Cardiac septum (tissue), 1 donor: ENCODE measurements at regions not wholly inside any gene's neighbourhood (a gene's known extent, or its start where the extent isn't known, plus 50 kb on each side); places are given as distances from the start of the nearest gene placed in this dataset.
"Not testable (repeated sequence)": the region's sequence is repeated elsewhere in the genome, so short reads cannot be mapped to it uniquely, and the experiment has no call there.

Source experiments
- DNase-seq: peaks from one replicate; pipeline ENCODE4 v3.0.0-alpha.2; 2020; ENCODE audit warnings: low spot score
- intact Hi-C: fragments of 100-400 bp; cut with DNase I; formaldehyde crosslinking; loops from one replicate; pipeline ENCODE4 v1.14.0; 2022
- donor health status: DM: no; HTN: no; CAD: no.

DNA sequence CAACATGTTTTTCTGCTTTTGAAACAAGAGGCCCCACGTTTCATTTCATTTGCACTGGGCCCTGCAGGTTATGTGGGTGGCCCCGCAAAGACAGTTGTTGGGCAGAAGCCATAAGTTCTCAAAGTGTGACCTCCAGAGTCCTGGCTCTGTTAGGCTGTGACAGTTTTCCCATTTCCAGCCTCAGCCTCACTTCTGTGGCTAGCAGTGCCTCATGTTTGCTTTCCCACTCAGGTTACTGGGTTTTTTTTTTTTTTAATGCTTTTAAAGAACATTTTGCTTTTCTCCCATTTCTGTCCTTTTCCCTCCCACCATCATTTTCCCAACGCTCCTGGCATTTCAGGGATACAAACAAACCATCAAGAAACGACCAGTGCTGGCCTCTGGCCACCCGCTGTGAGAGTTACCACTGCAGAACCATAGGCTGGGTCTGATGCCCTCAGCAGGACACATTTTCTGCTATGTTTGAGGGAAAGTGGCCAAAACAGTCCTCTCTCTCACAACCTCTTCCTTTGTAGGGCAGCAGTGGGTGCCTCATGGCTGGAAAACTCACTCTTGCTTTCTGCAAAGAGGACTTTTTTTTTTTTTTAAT lies 159.0 kb upstream of the MPHOSPH6 start:
- intact Hi-C loops = no loop called here
- no peak for DNase-seq

DNA sequence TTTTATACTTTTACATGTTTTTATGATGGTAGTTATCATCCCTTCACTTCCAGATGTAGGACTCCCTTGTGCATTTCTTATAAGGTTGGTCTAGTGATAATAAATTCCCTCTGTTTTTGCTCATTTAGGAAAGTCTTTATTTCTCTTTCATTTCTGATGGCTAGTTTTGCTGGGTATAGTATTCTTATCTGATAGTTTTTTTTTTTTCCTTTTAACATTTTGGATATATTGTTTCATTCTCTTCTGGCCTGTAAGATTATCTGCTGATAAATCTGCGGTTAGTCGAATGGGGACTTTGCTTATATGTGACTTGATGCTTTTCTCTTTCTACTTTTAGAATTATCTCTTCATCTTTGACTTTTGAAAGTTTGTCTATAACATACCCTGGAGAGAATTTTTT lies 153.1 kb upstream of the MPHOSPH6 start:
- intact Hi-C loops = no loop called here
- no peak for DNase-seq

DNA sequence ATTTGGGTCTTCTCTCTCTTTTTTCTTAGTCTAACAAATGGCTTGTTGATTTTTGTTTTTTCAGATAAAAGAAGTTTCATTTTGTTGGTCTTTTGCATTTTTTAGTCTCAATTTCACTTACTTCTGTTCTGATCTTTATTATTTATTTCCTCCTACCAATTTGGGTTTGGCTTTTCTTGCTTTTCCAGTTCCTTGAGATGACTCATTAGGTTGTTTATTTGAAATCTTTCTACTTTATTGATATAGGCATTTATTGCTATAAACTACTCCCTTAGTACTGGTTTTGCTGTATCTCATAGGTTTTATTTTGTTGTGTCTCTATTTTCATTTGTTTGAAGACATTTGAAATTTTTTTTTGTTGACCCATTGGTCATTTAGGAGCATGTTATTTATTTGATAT lies 152.2 kb upstream of the MPHOSPH6 start:
- intact Hi-C loops = no loop called here
- no peak for DNase-seq

- no peak for DNase-seq
- intact Hi-C loops = no loop called here
Measured at GRCh38 chr16:82319038-82319437, 149.0 kb upstream of the MPHOSPH6 start.

DNA sequence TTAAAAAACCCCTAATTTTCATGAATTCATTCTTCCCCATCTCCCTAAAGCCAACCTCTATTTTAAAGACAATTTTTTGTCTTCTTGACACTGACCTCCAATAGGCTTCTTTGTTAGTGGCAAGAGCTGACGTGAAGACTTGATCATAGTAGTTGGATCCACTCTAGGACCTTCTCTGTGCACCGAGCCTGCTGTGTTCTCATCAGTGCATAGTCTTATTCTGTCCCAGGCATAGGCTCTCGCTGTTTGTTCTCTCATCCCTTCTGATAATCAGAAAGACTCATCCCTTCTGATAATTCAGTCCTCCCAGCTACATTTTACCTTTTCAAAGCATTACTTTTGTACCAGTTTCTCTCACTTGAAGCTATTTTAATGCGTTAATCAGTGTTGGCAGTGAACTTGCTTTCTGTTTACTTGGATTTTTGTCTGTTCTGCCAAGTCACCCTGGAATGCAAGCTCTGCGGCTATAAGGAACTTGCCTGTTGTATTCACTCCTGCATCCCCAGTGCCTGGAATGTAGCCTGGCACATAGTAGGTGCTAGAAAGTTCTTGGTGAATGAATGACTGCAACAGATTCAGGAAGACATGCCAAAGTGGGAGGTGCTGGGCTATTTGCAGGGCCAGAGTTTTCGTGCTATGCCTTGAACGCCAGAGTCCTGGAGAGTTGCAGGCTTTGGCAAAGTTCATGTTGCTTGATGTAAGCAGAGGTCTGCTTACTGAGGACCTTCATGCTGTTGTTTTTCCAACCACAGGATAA lies 147.6 kb upstream of the MPHOSPH6 start:
- intact Hi-C loops = no loop called here
- DNase-seq = no peak

DNA sequence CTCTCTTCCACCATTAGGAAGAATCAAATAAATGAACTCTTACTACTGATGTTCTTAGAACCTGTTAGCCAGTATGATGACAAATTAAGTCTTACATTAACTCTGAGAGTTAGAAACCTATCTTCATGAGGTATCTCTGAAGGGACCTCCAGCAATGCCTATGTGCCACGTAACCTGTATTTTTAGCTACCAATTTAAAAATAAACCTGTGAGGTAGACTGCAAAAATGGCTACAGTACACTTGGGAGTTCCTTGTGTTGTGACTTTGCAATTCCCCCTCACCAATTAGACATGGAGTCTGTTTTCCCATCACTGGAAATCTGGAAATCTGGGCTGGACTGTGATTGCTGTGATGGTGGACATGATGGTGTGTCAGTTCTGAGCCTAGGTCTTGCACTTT lies 143.7 kb upstream of the MPHOSPH6 start:
- no peak for DNase-seq
- intact Hi-C loops = no loop called here

DNA sequence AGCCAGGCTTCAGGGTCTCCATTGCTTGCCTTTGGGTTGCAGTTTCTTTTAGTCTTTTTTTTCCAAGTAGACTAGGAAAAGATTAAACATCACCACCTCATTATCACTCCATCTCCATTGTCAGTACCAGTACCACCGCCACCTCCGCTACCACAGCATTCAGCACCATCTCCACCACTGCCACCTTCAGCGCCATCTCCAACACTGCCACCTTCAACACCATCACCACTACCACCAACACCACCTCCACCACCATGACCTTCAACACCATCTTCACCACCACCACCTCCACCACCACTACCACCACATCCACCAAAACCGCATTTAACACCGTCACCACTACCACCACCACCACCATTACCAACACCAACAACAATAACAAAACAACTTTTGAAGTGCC lies 141.5 kb upstream of the MPHOSPH6 start:
- DNase-seq = no peak
- intact Hi-C loops = no loop called here

- intact Hi-C loops = no loop called here
- DNase-seq = no peak
Measured at GRCh38 chr16:82302042-82302727, 132.2 kb upstream of the MPHOSPH6 start.

GRCh38 chr16:82301146-82301755 lies 131.2 kb upstream of the MPHOSPH6 start:
- intact Hi-C loops = no loop called here
- DNase-seq = no peak

- intact Hi-C loops = no loop called here
- no peak for DNase-seq
Measured at GRCh38 chr16:82300374-82300951, 130.4 kb upstream of the MPHOSPH6 start.

- intact Hi-C loops = no loop called here
- DNase-seq = no peak
Measured at GRCh38 chr16:82298472-82298871, 128.4 kb upstream of the MPHOSPH6 start.

DNA sequence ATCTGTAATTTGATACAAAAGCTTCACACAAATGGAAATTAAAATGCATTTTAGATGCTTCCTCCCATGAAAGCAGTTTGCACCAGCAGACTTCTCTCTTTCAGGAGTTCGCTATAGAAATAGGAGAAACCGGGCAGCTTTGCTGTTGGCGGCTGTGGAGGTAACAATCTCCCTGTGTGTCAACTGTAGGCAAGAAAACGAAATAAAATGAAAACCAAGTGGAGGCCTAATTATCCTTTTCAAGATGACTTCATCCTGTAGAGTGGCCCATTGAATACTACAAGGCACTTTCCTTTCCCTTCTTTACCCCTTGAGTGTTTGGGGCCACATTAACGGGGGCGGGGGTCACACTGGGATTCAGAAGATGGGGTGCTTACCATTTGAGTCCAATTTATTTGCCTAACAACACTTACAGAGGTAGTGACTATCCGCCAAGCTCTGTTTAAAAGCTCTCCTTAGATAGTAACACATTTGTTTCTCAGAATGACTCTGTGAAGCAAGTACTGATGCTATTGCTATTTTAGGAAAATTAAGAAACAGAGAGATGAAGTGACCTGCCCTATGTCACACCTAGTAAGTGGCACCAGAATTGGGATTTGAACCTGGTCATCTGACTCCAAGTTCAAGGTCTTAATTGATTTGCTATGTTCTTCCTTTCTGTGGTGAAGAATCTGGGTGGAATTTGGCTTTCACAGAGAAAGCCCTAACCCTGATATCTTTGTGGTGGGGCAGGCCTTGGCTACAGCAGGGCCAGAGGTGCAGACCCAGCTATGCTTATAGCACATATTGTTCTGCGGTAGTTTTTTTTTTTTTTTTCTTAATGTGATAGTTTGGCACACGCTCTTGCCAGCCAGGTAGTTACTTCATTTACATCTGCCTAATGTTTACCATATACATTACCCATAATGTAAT lies 125.5 kb upstream of the MPHOSPH6 start:
- intact Hi-C loops = no loop called here
- no peak for DNase-seq

GRCh38 chr16:82293671-82294070 lies 123.6 kb upstream of the MPHOSPH6 start:
- no peak for DNase-seq
- intact Hi-C loops = no loop called here

GRCh38 chr16:82287937-82288336 lies 117.9 kb upstream of the MPHOSPH6 start:
- intact Hi-C loops = no loop called here
- DNase-seq = no peak

GRCh38 chr16:82282662-82283061 lies 112.6 kb upstream of the MPHOSPH6 start:
- intact Hi-C loops = no loop called here

DNA sequence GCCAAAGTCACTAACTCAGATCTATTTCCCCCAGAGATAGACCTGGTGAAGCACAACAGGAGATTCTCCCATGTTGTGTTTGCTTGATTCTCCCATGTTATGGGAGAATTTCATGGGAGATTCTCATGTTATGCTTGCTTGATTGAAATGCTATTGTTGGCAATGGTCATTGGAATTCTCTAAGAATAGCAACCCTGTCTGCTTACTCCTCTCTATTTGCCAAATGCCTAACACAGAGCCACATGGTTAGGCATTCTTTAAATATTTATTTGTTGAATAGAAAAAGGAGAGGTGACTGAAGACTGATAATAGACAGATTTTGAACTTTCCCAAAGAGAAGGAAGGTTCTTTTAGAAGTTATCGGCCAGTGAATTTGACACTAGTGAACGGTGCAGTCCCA lies 111.5 kb upstream of the MPHOSPH6 start:
- intact Hi-C loops = no loop called here
- no peak for DNase-seq

More at GRCh38 chr16:82282662-82283061, 112.6 kb upstream of the MPHOSPH6 start:
- no peak for DNase-seq

DNA sequence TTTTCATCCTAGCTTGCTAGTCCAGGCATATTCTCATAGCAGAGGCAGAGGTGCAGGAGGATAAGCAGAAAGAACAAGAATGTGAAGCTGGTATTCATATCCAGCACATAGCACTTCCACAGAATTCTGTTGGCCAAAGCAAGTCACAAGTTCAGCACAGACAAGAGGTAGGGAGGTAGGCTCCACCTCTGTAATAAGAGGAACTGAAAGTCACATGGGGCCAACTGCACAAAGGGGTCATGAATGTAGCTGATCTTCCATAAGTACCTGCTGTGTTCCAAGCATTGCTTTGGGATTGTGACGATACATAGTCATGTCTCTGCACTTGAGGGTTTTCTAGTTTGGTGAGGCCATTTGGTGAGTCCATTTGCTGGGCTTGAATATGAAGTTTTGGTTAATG lies 110.8 kb upstream of the MPHOSPH6 start:
- intact Hi-C loops = no loop called here
- no peak for DNase-seq

- DNase-seq, intact Hi-C loops: not testable (repeated sequence)
Measured at GRCh38 chr16:82275349-82275748, 105.3 kb upstream of the MPHOSPH6 start.

GRCh38 chr16:82271636-82272035 lies 101.6 kb upstream of the MPHOSPH6 start:
- intact Hi-C loops = no loop called here
- DNase-seq = no peak
